ENCODE measurements at regions not wholly inside any gene's neighbourhood (a gene's known extent, or its start where the extent isn't known, plus 50 kb on each side); places are given as distances from the start of the nearest gene placed in this dataset.
A peak's percentile ranks its signal among the peaks of the same experiment; 100 is the strongest.

GRCh38 chr2:54042897-54043620 lies 72.3 kb upstream of the PSME4 start:
- H3K9me3 ChIP-seq = peaks cover 0 to 10% (median 0%) of the 10 kb centered on the region in 12 donors
- no peaks in the 10 kb centered on the region for H3K36me3 ChIP-seq
- intact Hi-C loops (cut with DNase I) = no loop called here
- no peak overlapping the region for H3K4me3 ChIP-seq
- H3K27me3 ChIP-seq = no peaks in the 10 kb centered on the region
- ATAC-seq = peak; percentile 76 to 84 (median 78)
- peaks cover 0 to 33% (median 9%) of the 10 kb centered on the region in 12 donors for H3K4me1 ChIP-seq
- 52 to 65% (median 59%) methylated on average over 2 of the region's 2 CpGs for WGBS, 4 donors
- no peak for TF ChIP-seq POLR2A (IDR thresholded peaks at IDR 0.05)
- TF ChIP-seq CTCF (IDR thresholded peaks at IDR 0.05) = no peak
- peak in 4 of 5 donors; percentile 45 to 58 (median 51) for DNase-seq
- peak overlapping the region; percentile 47 to 84 (median 66) for H3K27ac ChIP-seq

DNA sequence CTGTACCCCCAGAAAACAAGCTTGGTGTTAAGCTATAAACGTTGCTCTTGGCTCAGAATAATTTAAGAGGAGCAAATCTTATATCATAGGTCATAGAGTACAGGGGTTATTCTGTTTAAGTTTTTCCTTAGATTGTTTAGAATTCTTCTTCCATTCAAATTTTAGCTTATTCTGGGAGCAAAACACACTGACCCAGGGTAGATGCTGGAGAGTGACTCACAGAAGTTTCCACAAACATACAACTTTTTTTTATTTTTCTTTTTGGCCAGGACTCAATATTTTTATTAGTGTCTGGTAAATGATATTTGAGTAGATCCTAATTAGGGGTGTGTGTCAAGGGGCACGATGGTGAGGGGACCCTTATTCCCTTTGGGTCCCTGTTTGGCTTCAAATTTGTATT lies 71.5 kb upstream of the PSME4 start:
- H3K4me3 ChIP-seq = no peak overlapping the region
- ATAC-seq (no peak), DNase-seq (no peak)
- WGBS, 4 donors = 59 to 71% (median 66%) methylated on average over 2 of the region's 2 CpGs
- intact Hi-C loops (cut with DNase I) = no loop called here
- peak overlapping the region; percentile 3 to 84 (median 66) for H3K27ac ChIP-seq
- no peaks in the 10 kb centered on the region for H3K27me3 ChIP-seq
- peaks cover 0 to 10% (median 0%) of the 10 kb centered on the region in 12 donors for H3K9me3 ChIP-seq
- TF ChIP-seq CTCF (IDR thresholded peaks at IDR 0.05) (no peak), POLR2A (IDR thresholded peaks at IDR 0.05) (no peak)
- no peaks in the 10 kb centered on the region for H3K36me3 ChIP-seq
- peaks cover 0 to 33% (median 9%) of the 10 kb centered on the region in 12 donors for H3K4me1 ChIP-seq

- TF ChIP-seq CTCF (IDR thresholded peaks at IDR 0.05) (no peak), POLR2A (IDR thresholded peaks at IDR 0.05) (no peak)
- DNase-seq (no peak), ATAC-seq (no peak)
- Histone ChIP-seq H3K27me3 (no peaks in the 10 kb centered on the region), H3K27ac (peak overlapping the region in 1 of 12 donors; percentile 32), H3K4me3 (no peak overlapping the region), H3K36me3 (no peaks in the 10 kb centered on the region), H3K9me3 (peaks cover 0 to 10% (median 0%) of the 10 kb centered on the region in 12 donors), H3K4me1 (peaks cover 0 to 33% (median 9%) of the 10 kb centered on the region in 12 donors)
- intact Hi-C loops (cut with DNase I) = no loop called here
- 87 to 90% (median 89%) methylated on average over 4 of the region's 4 CpGs for WGBS, 4 donors
These were observed 70.3 kb upstream of the PSME4 start for GRCh38 chr2:54041135-54041534.

DNA sequence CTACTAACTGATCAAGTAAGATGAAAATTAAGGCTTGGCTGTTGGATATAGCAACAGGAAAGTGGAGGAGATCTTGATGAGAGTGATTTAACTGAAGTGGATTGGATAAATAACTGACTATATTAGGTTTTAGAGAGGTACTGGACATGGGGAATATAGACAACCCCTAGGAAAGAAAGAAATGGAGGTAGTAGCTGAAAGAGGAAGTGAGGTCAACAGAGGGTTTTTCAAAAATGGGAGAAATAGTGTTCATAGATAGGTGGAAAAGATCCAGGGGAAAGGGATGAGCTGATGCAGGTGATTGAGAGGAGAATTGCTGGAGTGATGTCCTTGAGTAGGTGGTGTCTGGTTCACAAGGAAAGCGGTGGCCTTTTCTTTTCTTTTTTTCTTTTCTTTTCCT lies 69.9 kb upstream of the PSME4 start:
- WGBS, 4 donors = 92 to 100% (median 99%) methylated on average over 1 of the region's 1 CpG
- no peak for TF ChIP-seq POLR2A (IDR thresholded peaks at IDR 0.05)
- TF ChIP-seq CTCF (IDR thresholded peaks at IDR 0.05) = no peak
- Histone ChIP-seq H3K27me3 (no peaks in the 10 kb centered on the region), H3K36me3 (no peaks in the 10 kb centered on the region), H3K27ac (no peak overlapping the region), H3K9me3 (peaks cover 0 to 10% (median 0%) of the 10 kb centered on the region in 12 donors), H3K4me1 (peaks cover 0 to 33% (median 9%) of the 10 kb centered on the region in 12 donors), H3K4me3 (no peak overlapping the region)
- no peak for ATAC-seq
- intact Hi-C loops (cut with DNase I) = no loop called here
- no peak for DNase-seq
